Fibroblast of lung (primary cell): ENCODE measurements at regions not wholly inside any gene's neighbourhood (a gene's known extent, or its start where the extent isn't known, plus 50 kb on each side); places are given as distances from the start of the nearest gene placed in this dataset.

Experiments used
- DNase-seq, 2 donors: peaks; one replicate each; pipeline versions ENCODE4 v3.0.0 to v3.0.0-alpha.2; 2010; ENCODE audit warnings: low read depth in 2 of 2
- H2AFZ ChIP-seq: 2 replicates; pipeline ENCODE4 v1.5.1; 2012; ENCODE audit warnings: low read length, control low read depth, inconsistent platforms
- H3K27ac ChIP-seq: 2 replicates; pipeline ENCODE4 v1.5.1; 2011; ENCODE audit warnings: low read length, control low read depth; ENCODE audit not compliant: insufficient read depth
- H3K27me3 ChIP-seq: 2 replicates; pipeline ENCODE4 v1.5.1; 2011; ENCODE audit warnings: mild to moderate bottlenecking, low read length; ENCODE audit not compliant: control insufficient read depth, insufficient read depth
- H3K36me3 ChIP-seq: 2 replicates; pipeline ENCODE4 v1.5.1; 2011; ENCODE audit warnings: low read length; ENCODE audit not compliant: control insufficient read depth, insufficient read depth
- H3K4me1 ChIP-seq: 2 replicates; pipeline ENCODE4 v1.5.1; 2011; ENCODE audit warnings: low read length; ENCODE audit not compliant: control insufficient read depth, insufficient read depth; ENCODE audit errors: extremely low read depth
- H3K4me2 ChIP-seq: 2 replicates; pipeline ENCODE4 v1.5.1; 2011; ENCODE audit warnings: low read length, control low read depth; ENCODE audit not compliant: insufficient read depth; ENCODE audit errors: extremely low read depth
- H3K4me3 ChIP-seq, 4 experiments: fragments of 200-600 bp in 1 of 4; sonication (generic) in 1 of 4; replicated peaks in 1 of 4; 2 replicates each; pipeline ENCODE4 v1.5.1; 2011 to 2016; ENCODE audit warnings: low read length in 4 of 4, low read depth in 3 of 4, mild to moderate bottlenecking in 3 of 4, control low read depth in 2 of 4, inconsistent platforms in 1 of 4, mixed read lengths in 1 of 4; ENCODE audit not compliant: insufficient read depth in 1 of 4; ENCODE audit errors: control extremely low read depth in 1 of 4
- H3K79me2 ChIP-seq: 2 replicates; pipeline ENCODE4 v1.5.1; 2012; ENCODE audit warnings: mild to moderate bottlenecking, low read length, inconsistent platforms; ENCODE audit not compliant: control insufficient read depth, insufficient read depth
- H3K9ac ChIP-seq: 2 replicates; pipeline ENCODE4 v1.5.1; 2011; ENCODE audit warnings: mild to moderate bottlenecking, low read length, control low read depth; ENCODE audit not compliant: insufficient read depth
- H3K9me3 ChIP-seq: 2 replicates; pipeline ENCODE4 v1.5.1; 2012; ENCODE audit warnings: low read depth, low read length; ENCODE audit not compliant: control insufficient read depth, insufficient read depth
- H4K20me1 ChIP-seq: 2 replicates; pipeline ENCODE4 v1.5.1; 2011; ENCODE audit warnings: low read length; ENCODE audit not compliant: control insufficient read depth, insufficient read depth; ENCODE audit errors: extremely low read depth
- EZH2 ChIP-seq: IDR thresholded peaks from 2 replicates; pipeline ENCODE4 v1.5.1; 2012; ENCODE audit warnings: low read length, control low read depth, mild to moderate bottlenecking; ENCODE audit errors: missing control alignments
- TF ChIP-seq, protein P1 (sequence below), 2 donors: IDR thresholded peaks in 1 of 2; conservative IDR thresholded peaks in 1 of 2; 1 replicate in 1 of 2; 2 replicates in 1 of 2; pipeline ENCODE4 v1.5.1; 2011 to 2012; ENCODE audit warnings: low read length in 2 of 2, control low read depth in 1 of 2, inconsistent platforms in 1 of 2, low read depth in 1 of 2, mild to moderate bottlenecking in 1 of 2

- Histone ChIP-seq H3K9me3 (no peaks in the 10 kb centered on the region), H3K79me2 (no peaks in the 10 kb centered on the region), H4K20me1 (no peaks in the 10 kb centered on the region), H3K36me3 (no peaks in the 10 kb centered on the region), H3K27ac (no peak overlapping the region), H3K4me2 (no peak overlapping the region), H3K27me3 (no peaks in the 10 kb centered on the region), H3K9ac (no peak overlapping the region), H2AFZ (no peak overlapping the region), H3K4me1 (no peaks in the 10 kb centered on the region), H3K4me3 (no peak overlapping the region)
- DNase-seq: no peak
- TF ChIP-seq EZH2: no peak
- TF ChIP-seq, protein P1, sequence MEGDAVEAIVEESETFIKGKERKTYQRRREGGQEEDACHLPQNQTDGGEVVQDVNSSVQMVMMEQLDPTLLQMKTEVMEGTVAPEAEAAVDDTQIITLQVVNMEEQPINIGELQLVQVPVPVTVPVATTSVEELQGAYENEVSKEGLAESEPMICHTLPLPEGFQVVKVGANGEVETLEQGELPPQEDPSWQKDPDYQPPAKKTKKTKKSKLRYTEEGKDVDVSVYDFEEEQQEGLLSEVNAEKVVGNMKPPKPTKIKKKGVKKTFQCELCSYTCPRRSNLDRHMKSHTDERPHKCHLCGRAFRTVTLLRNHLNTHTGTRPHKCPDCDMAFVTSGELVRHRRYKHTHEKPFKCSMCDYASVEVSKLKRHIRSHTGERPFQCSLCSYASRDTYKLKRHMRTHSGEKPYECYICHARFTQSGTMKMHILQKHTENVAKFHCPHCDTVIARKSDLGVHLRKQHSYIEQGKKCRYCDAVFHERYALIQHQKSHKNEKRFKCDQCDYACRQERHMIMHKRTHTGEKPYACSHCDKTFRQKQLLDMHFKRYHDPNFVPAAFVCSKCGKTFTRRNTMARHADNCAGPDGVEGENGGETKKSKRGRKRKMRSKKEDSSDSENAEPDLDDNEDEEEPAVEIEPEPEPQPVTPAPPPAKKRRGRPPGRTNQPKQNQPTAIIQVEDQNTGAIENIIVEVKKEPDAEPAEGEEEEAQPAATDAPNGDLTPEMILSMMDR (conservative IDR thresholded peaks at IDR 0.05 in 1 of 2, IDR thresholded peaks at IDR 0.05 in 1 of 2; ENCODE audit: low read depth in 1 of 2, low read length in 2 of 2): no peak
These were observed 497.5 kb upstream of the RGMB start for GRCh38 chr5:98275980-98276379.

DNA sequence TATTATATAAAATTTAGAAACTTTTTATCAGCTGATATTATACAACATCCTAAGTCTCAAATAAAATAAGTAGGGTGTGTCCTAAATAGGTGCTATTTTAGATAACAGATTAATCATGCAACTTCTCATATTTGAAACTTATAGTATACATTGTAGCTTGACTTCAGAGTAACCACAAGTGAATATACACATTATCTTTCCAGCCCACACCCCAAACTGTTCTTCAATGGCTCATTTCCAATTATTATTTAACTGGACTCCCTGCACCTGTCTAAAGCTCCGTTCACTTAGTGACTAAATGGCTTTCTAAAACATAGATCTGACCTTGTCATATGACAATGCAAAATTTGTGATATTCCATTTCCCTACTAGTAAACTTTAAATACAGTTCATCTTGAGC lies 490.9 kb upstream of the RGMB start:
- Histone ChIP-seq H3K27ac (no peak overlapping the region), H3K9me3 (no peaks in the 10 kb centered on the region), H3K9ac (no peak overlapping the region), H2AFZ (peak overlapping the region; percentile 64), H3K4me2 (no peak overlapping the region), H3K4me1 (peaks cover under 1% of the 10 kb centered on the region), H3K79me2 (no peaks in the 10 kb centered on the region), H3K27me3 (no peaks in the 10 kb centered on the region), H3K4me3 (no peak overlapping the region), H3K36me3 (no peaks in the 10 kb centered on the region), H4K20me1 (no peaks in the 10 kb centered on the region)
- no peak for DNase-seq
- TF ChIP-seq EZH2: no peak
- TF ChIP-seq, protein P1 (conservative IDR thresholded peaks at IDR 0.05 in 1 of 2, IDR thresholded peaks at IDR 0.05 in 1 of 2; ENCODE audit: low read depth in 1 of 2, low read length in 2 of 2): no peak

- DNase-seq: peak in 1 of 2 donors; percentile 70
- Histone ChIP-seq H4K20me1 (no peaks in the 10 kb centered on the region), H3K9me3 (no peaks in the 10 kb centered on the region), H2AFZ (peak overlapping the region; percentile 4), H3K27me3 (no peaks in the 10 kb centered on the region), H3K27ac (no peak overlapping the region), H3K4me2 (no peak overlapping the region), H3K9ac (no peak overlapping the region), H3K4me1 (peaks cover 3% of the 10 kb centered on the region), H3K4me3 (no peak overlapping the region), H3K36me3 (no peaks in the 10 kb centered on the region), H3K79me2 (no peaks in the 10 kb centered on the region)
- TF ChIP-seq, protein P1 (conservative IDR thresholded peaks at IDR 0.05 in 1 of 2, IDR thresholded peaks at IDR 0.05 in 1 of 2; ENCODE audit: low read depth in 1 of 2, low read length in 2 of 2): no peak
- no peak for TF ChIP-seq EZH2
These were observed 481.0 kb upstream of the RGMB start for GRCh38 chr5:98292496-98292895.
